ENCODE measurements at regions not wholly inside any gene's neighbourhood (a gene's known extent, or its start where the extent isn't known, plus 50 kb on each side); places are given as distances from the start of the nearest gene placed in this dataset.

DNA sequence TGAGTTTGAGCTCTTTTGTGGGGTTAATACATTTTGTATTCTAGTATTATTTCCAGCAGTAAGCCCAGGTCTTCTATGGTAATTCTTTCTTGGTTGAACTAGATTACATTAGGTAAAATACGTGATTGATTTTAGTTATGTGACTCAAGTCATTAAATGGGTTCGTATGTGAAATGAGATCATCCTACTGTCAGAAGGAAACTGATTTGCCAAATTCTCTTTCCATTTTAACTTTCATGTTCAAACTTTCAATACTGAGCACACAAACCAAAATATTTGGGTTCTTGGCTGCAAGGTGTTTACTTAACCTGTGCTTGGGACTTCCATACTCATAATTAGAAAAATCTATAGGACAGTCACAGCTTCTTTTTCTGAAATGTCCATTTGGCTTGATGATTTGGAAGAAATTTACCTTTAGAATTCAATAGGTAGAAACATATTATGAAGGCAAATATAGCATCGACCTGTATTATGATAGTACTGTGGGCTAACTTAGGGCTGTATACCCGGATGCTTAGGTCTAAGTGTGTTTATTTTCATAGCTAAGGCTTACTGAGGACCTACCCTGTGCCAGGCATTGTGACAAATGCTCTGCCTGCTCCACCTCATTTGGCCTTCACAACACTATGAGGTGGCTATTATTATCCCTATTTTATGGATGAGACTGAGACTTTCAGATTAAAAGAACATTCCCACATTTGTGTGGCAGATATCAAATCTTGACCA, 631.8 kb upstream of the GRM7 start:
- TF ChIP-seq, protein P1, sequence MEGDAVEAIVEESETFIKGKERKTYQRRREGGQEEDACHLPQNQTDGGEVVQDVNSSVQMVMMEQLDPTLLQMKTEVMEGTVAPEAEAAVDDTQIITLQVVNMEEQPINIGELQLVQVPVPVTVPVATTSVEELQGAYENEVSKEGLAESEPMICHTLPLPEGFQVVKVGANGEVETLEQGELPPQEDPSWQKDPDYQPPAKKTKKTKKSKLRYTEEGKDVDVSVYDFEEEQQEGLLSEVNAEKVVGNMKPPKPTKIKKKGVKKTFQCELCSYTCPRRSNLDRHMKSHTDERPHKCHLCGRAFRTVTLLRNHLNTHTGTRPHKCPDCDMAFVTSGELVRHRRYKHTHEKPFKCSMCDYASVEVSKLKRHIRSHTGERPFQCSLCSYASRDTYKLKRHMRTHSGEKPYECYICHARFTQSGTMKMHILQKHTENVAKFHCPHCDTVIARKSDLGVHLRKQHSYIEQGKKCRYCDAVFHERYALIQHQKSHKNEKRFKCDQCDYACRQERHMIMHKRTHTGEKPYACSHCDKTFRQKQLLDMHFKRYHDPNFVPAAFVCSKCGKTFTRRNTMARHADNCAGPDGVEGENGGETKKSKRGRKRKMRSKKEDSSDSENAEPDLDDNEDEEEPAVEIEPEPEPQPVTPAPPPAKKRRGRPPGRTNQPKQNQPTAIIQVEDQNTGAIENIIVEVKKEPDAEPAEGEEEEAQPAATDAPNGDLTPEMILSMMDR (IDR thresholded peaks at IDR 0.05), result no peak
- no peak for TF ChIP-seq POLR2A (IDR thresholded peaks at IDR 0.05)
